HEK293T (cell line): ENCODE measurements at regions not wholly inside any gene's neighbourhood (a gene's known extent, or its start where the extent isn't known, plus 50 kb on each side); places are given as distances from the start of the nearest gene placed in this dataset.

Source experiments
- CTCF ChIA-PET: fragments of 350-600 bp; formaldehyde crosslinking; extraction: SDS; loops from one replicate; lab custom pipeline; 2021; ENCODE audit warnings: antibody characterized with exemption, inconsistent platforms; lab: Yijun Ruan, JAX
- POLR2A ChIA-PET: fragments of 350-600 bp; formaldehyde crosslinking; extraction: SDS; loops from one replicate; lab custom pipeline; 2020; ENCODE audit warnings: antibody characterized with exemption, inconsistent platforms; lab: Yijun Ruan, JAX
- DNase-seq: peaks from one replicate; pipeline ENCODE4 v3.0.0; 2012; ENCODE audit warnings: mixed read lengths; ENCODE audit errors: extremely low spot score
- ARNT ChIP-seq: fragments of 450-650 bp; IDR thresholded peaks from 2 replicates; pipeline ENCODE4 v1.6.1; 2017; ENCODE audit warnings: mild to moderate bottlenecking
- BHLHE40 ChIP-seq: fragments of 450-650 bp; IDR thresholded peaks from 2 replicates; pipeline ENCODE4 v1.6.1; 2016; ENCODE audit warnings: mild to moderate bottlenecking, moderate library complexity, borderline replicate concordance
- CTBP1 ChIP-seq: fragments of 450-650 bp; IDR thresholded peaks from 2 replicates; pipeline ENCODE4 v1.6.1; 2016; ENCODE audit warnings: borderline replicate concordance
- ELF4 ChIP-seq: fragments of 450-650 bp; IDR thresholded peaks from 2 replicates; pipeline ENCODE4 v1.6.1; 2017; ENCODE audit warnings: antibody characterized with exemption
- FOXA1 ChIP-seq: fragments of 450-650 bp; IDR thresholded peaks from 2 replicates; pipeline ENCODE4 v1.6.1; 2016; ENCODE audit warnings: mild to moderate bottlenecking
- FOXK2 ChIP-seq: fragments of 450-650 bp; IDR thresholded peaks from 2 replicates; pipeline ENCODE4 v1.6.1; 2016; ENCODE audit warnings: mild to moderate bottlenecking
- FOXM1 ChIP-seq: fragments of 450-650 bp; IDR thresholded peaks from 2 replicates; pipeline ENCODE4 v1.6.1; 2017; ENCODE audit warnings: mild to moderate bottlenecking, borderline replicate concordance
- HDGF ChIP-seq: fragments of 450-650 bp; IDR thresholded peaks from 2 replicates; pipeline ENCODE4 v1.6.1; 2017; ENCODE audit warnings: antibody characterized with exemption, borderline replicate concordance
- L3MBTL2 ChIP-seq: fragments of 450-650 bp; conservative IDR thresholded peaks from 2 replicates; pipeline ENCODE4 v1.6.1; 2016; ENCODE audit warnings: mild to moderate bottlenecking
- LEF1 ChIP-seq: fragments of 450-650 bp; IDR thresholded peaks from 2 replicates; pipeline ENCODE4 v1.6.1; 2017; ENCODE audit warnings: mild to moderate bottlenecking, borderline replicate concordance
- NFRKB ChIP-seq: fragments of 450-650 bp; IDR thresholded peaks from 2 replicates; pipeline ENCODE4 v1.6.1; 2016; ENCODE audit warnings: mild to moderate bottlenecking, moderate library complexity
- SP1 ChIP-seq: fragments of 450-650 bp; IDR thresholded peaks from 2 replicates; pipeline ENCODE4 v1.6.1; 2017
- SUZ12 ChIP-seq: fragments of 450-650 bp; IDR thresholded peaks from 2 replicates; pipeline ENCODE4 v1.6.1; 2016; ENCODE audit warnings: mild to moderate bottlenecking
- TARDBP ChIP-seq: fragments of 450-650 bp; IDR thresholded peaks from 2 replicates; pipeline ENCODE4 v1.6.1; 2016
- ZNF384 ChIP-seq: fragments of 450-650 bp; IDR thresholded peaks from 2 replicates; pipeline ENCODE4 v1.6.1; 2016
- TF ChIP-seq, protein P1 (sequence below): fragments of 450-650 bp; IDR thresholded peaks from 2 replicates; pipeline ENCODE4 v1.6.1; 2016

GRCh38 chr22:49602481-49602880 lies 225.2 kb downstream of the BRD1 start:
- POLR2A ChIA-PET = no interaction called here
- no peak for DNase-seq
- CTCF ChIA-PET = no interaction called here
- no peak for TF ChIP-seq BHLHE40
- TF ChIP-seq FOXA1 = no peak
- TF ChIP-seq NFRKB = no peak
- no peak for TF ChIP-seq ELF4
- no peak for TF ChIP-seq L3MBTL2
- TF ChIP-seq ZNF384 = no peak
- TF ChIP-seq, protein P1, sequence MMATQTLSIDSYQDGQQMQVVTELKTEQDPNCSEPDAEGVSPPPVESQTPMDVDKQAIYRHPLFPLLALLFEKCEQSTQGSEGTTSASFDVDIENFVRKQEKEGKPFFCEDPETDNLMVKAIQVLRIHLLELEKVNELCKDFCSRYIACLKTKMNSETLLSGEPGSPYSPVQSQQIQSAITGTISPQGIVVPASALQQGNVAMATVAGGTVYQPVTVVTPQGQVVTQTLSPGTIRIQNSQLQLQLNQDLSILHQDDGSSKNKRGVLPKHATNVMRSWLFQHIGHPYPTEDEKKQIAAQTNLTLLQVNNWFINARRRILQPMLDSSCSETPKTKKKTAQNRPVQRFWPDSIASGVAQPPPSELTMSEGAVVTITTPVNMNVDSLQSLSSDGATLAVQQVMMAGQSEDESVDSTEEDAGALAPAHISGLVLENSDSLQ = no peak
- no peak for TF ChIP-seq HDGF
- TF ChIP-seq SP1 = no peak
- no peak for TF ChIP-seq FOXM1
- no peak for TF ChIP-seq ARNT
- no peak for TF ChIP-seq SUZ12
- TF ChIP-seq LEF1 = no peak
- TF ChIP-seq FOXK2 = no peak
- TF ChIP-seq CTBP1 = no peak
- no peak for TF ChIP-seq TARDBP

DNA sequence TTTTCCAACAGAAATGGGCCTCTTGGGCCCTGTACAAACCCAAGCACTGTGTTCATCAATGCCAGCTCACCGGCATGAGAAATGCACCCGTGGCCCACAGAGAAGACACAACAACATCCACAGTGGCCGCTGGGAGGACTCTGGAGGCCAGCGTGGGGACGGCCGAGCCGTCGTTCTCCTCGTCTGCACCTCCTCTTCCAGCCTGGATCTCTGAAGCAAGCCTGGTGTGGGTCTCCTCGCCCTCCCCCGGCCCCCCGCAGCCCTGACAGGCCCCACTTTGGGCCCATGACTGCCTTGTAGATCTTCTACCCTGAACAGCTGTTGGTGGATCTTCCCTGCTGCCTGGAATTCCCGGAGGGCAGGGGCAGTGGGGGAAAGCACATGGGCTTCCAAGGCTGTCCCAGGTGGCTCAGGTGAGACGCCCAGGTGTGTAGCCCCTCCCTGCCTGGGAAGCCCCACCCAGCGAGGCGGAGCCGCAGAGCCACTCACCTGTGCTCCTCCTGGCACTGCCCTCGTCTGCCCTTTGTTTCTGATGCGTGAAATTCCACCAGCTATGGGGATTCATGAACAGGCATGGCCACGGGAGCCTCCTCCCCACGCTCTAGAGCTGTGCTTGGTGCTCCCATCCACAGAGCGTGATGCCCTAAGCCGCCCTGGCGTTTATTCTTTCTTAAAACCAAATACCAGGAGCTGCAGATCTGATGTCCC lies 225.9 kb downstream of the BRD1 start:
- POLR2A ChIA-PET = no interaction called here

DNA sequence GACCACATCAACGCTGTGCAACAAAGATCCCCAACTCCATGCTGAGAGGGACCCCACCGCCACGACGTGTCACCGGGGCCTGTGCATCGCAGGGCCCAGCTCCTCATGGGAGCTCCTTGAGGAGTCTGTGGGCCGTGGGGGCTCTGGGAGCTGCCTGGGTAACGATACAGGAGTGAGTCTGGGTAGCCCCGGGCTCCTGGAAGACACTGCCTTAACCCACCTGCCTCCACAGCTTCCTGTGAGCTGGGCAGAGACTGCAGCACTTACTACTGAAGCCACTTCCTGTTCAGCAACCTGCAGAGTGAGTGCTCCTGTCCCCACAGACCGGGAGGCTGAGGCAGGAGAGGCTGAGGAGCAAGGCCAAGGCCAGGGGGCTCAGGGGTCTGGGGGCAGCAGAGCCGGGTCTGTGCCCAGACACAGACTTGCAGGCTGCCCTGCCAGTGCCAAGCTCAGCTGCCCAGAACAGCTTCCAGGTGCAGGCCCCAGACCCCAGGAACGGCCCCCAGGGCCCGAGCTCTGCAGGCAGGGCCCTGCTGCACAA lies 226.7 kb downstream of the BRD1 start:
- ChIA-PET POLR2A (no interaction called here), CTCF (no interaction called here)
- no peak for DNase-seq
- TF ChIP-seq HDGF (no peak), FOXM1 (no peak), TARDBP (no peak)

More for the DNA sequence above, 225.9 kb downstream of the BRD1 start:
- CTCF ChIA-PET = no interaction called here
- TF ChIP-seq LEF1 = no peak
- TF ChIP-seq HDGF = no peak
- TF ChIP-seq FOXM1 = no peak
- no peak for TF ChIP-seq ARNT
- TF ChIP-seq TARDBP = no peak
- TF ChIP-seq FOXA1 = no peak
- TF ChIP-seq SP1 = no peak
- TF ChIP-seq SUZ12 = no peak
- TF ChIP-seq CTBP1 = no peak
- TF ChIP-seq, protein P1 = no peak
- no peak for TF ChIP-seq ZNF384
- no peak for TF ChIP-seq ELF4
- TF ChIP-seq BHLHE40 = no peak
- no peak for DNase-seq

GRCh38 chr22:49600468-49600867 lies 227.2 kb downstream of the BRD1 start:
- POLR2A ChIA-PET = no interaction called here
- DNase-seq = no peak
- CTCF ChIA-PET = no interaction called here
- no peak for TF ChIP-seq ARNT
- no peak for TF ChIP-seq LEF1
- TF ChIP-seq TARDBP = no peak
- no peak for TF ChIP-seq NFRKB
- no peak for TF ChIP-seq FOXM1
- TF ChIP-seq ZNF384 = no peak
- no peak for TF ChIP-seq HDGF
- TF ChIP-seq, protein P1 = no peak

- CTCF ChIA-PET = no interaction called here
- POLR2A ChIA-PET = no interaction called here
- TF ChIP-seq BHLHE40 (no peak), FOXM1 (no peak), SP1 (no peak), TARDBP (no peak), HDGF (no peak), L3MBTL2 (no peak), FOXK2 (no peak)
- DNase-seq = no peak
These were observed 227.8 kb downstream of the BRD1 start for GRCh38 chr22:49599691-49600455.

DNA sequence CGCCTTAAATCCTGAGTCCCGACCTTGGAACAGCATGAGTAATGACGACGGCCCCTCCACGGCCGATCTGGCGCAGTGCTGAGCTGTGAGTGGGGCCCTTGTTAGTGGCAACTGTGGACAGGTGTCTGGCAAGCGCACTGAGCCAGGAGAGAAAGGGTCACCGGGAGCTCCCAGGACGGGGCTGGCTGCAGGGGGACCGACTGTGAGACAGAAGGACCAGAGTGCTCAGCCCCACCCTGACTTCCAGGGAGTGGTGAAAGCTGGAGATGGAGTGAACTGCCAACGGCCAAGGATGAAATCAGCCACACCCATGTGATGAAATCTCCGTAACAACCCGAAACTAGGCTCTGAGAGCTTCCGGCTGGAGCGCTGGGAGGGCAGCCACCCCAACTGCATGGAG lies 228.6 kb downstream of the BRD1 start:
- TF ChIP-seq L3MBTL2 (no peak), NFRKB (no peak), ARNT (no peak), SP1 (no peak), ELF4 (no peak), FOXA1 (no peak), SUZ12 (no peak), TARDBP (no peak), FOXM1 (no peak), BHLHE40 (no peak), HDGF (no peak), LEF1 (no peak), FOXK2 (no peak), ZNF384 (no peak), CTBP1 (no peak)
- TF ChIP-seq, protein P1 = no peak
- DNase-seq = no peak
- CTCF ChIA-PET = interaction anchor here (0.6 kb wide), 1 partner anchor 75 kb away, joined by 6 read pairs; no protein-coding TSS in a partner anchor
- POLR2A ChIA-PET = no interaction called here
